Fibroblast of lung (primary cell): ENCODE measurements at regions not wholly inside any gene's neighbourhood (a gene's known extent, or its start where the extent isn't known, plus 50 kb on each side); places are given as distances from the start of the nearest gene placed in this dataset.

Experiments
- DNase-seq, 2 donors: peaks; one replicate each; pipeline versions ENCODE4 v3.0.0 to v3.0.0-alpha.2; 2010; ENCODE audit warnings: low read depth in 2 of 2
- H2AFZ ChIP-seq: 2 replicates; pipeline ENCODE4 v1.5.1; 2012; ENCODE audit warnings: low read length, control low read depth, inconsistent platforms
- H3K27ac ChIP-seq: 2 replicates; pipeline ENCODE4 v1.5.1; 2011; ENCODE audit warnings: low read length, control low read depth; ENCODE audit not compliant: insufficient read depth
- H3K27me3 ChIP-seq: 2 replicates; pipeline ENCODE4 v1.5.1; 2011; ENCODE audit warnings: mild to moderate bottlenecking, low read length; ENCODE audit not compliant: control insufficient read depth, insufficient read depth
- H3K36me3 ChIP-seq: 2 replicates; pipeline ENCODE4 v1.5.1; 2011; ENCODE audit warnings: low read length; ENCODE audit not compliant: control insufficient read depth, insufficient read depth
- H3K4me1 ChIP-seq: 2 replicates; pipeline ENCODE4 v1.5.1; 2011; ENCODE audit warnings: low read length; ENCODE audit not compliant: control insufficient read depth, insufficient read depth; ENCODE audit errors: extremely low read depth
- H3K4me2 ChIP-seq: 2 replicates; pipeline ENCODE4 v1.5.1; 2011; ENCODE audit warnings: low read length, control low read depth; ENCODE audit not compliant: insufficient read depth; ENCODE audit errors: extremely low read depth
- H3K4me3 ChIP-seq, 4 experiments: fragments of 200-600 bp in 1 of 4; sonication (generic) in 1 of 4; replicated peaks in 1 of 4; 2 replicates each; pipeline ENCODE4 v1.5.1; 2011 to 2016; ENCODE audit warnings: low read length in 4 of 4, low read depth in 3 of 4, mild to moderate bottlenecking in 3 of 4, control low read depth in 2 of 4, inconsistent platforms in 1 of 4, mixed read lengths in 1 of 4; ENCODE audit not compliant: insufficient read depth in 1 of 4; ENCODE audit errors: control extremely low read depth in 1 of 4
- H3K79me2 ChIP-seq: 2 replicates; pipeline ENCODE4 v1.5.1; 2012; ENCODE audit warnings: mild to moderate bottlenecking, low read length, inconsistent platforms; ENCODE audit not compliant: control insufficient read depth, insufficient read depth
- H3K9ac ChIP-seq: 2 replicates; pipeline ENCODE4 v1.5.1; 2011; ENCODE audit warnings: mild to moderate bottlenecking, low read length, control low read depth; ENCODE audit not compliant: insufficient read depth
- H3K9me3 ChIP-seq: 2 replicates; pipeline ENCODE4 v1.5.1; 2012; ENCODE audit warnings: low read depth, low read length; ENCODE audit not compliant: control insufficient read depth, insufficient read depth
- H4K20me1 ChIP-seq: 2 replicates; pipeline ENCODE4 v1.5.1; 2011; ENCODE audit warnings: low read length; ENCODE audit not compliant: control insufficient read depth, insufficient read depth; ENCODE audit errors: extremely low read depth
- CTCF ChIP-seq, 2 donors: IDR thresholded peaks in 1 of 2; conservative IDR thresholded peaks in 1 of 2; 1 replicate in 1 of 2; 2 replicates in 1 of 2; pipeline ENCODE4 v1.5.1; 2011 to 2012; ENCODE audit warnings: low read length in 2 of 2, control low read depth in 1 of 2, inconsistent platforms in 1 of 2, low read depth in 1 of 2, mild to moderate bottlenecking in 1 of 2
- EZH2 ChIP-seq: IDR thresholded peaks from 2 replicates; pipeline ENCODE4 v1.5.1; 2012; ENCODE audit warnings: low read length, control low read depth, mild to moderate bottlenecking; ENCODE audit errors: missing control alignments

DNA sequence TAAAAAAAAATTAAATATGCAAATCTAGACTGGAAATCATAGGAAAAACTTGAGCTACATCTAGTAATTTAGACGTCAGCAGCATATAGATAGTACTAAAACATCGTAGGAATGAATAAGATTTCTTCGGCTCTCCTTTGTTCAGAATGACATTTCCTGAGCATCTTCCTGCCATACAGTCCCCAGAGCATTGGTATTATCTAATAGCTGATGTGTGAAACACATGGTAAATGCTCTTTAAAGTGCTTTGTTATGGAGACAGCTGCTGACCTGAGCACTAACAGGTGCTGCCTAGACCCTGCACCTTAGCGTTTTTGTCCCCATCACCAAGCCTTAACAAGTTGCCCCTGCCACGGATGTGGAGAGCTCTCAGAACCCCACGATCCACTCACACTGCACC lies 692.3 kb upstream of the PIK3C3 start:
- TF ChIP-seq EZH2 (no peak), CTCF (conservative IDR thresholded peaks at IDR 0.05 in 1 of 2, IDR thresholded peaks at IDR 0.05 in 1 of 2; ENCODE audit: low read depth in 1 of 2, low read length in 2 of 2) (no peak)
- no peak overlapping the region for H2AFZ ChIP-seq
- H3K9ac ChIP-seq: no peak overlapping the region
- H4K20me1 ChIP-seq: no peaks in the 10 kb centered on the region
- H3K79me2 ChIP-seq: no peaks in the 10 kb centered on the region
- DNase-seq: no peak
- no peak overlapping the region for H3K4me3 ChIP-seq
- H3K27ac ChIP-seq: no peak overlapping the region
- no peaks in the 10 kb centered on the region for H3K9me3 ChIP-seq
- no peaks in the 10 kb centered on the region for H3K4me1 ChIP-seq
- H3K36me3 ChIP-seq: no peaks in the 10 kb centered on the region
- no peaks in the 10 kb centered on the region for H3K27me3 ChIP-seq
- no peak overlapping the region for H3K4me2 ChIP-seq

DNA sequence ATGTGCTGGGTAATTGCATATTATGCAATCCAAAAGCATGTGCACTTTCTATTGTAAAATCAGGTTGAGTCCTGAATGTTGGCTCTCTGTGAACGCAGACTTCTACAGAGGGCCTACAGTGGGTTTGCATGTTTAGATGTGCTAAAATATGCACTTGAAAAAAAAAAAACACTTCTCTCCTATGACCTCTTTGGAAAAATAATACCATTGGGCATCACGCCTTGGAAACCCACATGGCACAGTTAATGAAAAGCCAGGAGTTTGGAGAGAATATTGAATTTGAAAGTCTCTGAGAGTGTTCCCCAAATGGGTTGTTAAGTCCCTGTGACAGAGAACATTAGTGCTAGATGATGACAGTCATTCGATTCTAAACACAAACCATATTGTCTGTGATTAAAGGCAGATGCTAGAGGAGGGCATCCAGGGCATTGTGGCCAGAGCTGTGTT lies 710.4 kb upstream of the PIK3C3 start:
- TF ChIP-seq EZH2 (no peak), CTCF (conservative IDR thresholded peaks at IDR 0.05 in 1 of 2, IDR thresholded peaks at IDR 0.05 in 1 of 2; ENCODE audit: low read depth in 1 of 2, low read length in 2 of 2) (no peak)
- H3K4me1 ChIP-seq: no peaks in the 10 kb centered on the region
- no peaks in the 10 kb centered on the region for H3K36me3 ChIP-seq
- no peak overlapping the region for H3K4me2 ChIP-seq
- H3K9ac ChIP-seq: no peak overlapping the region
- no peaks in the 10 kb centered on the region for H3K79me2 ChIP-seq
- H2AFZ ChIP-seq: no peak overlapping the region
- no peaks in the 10 kb centered on the region for H3K27me3 ChIP-seq
- no peak for DNase-seq
- H3K4me3 ChIP-seq: no peak overlapping the region
- H3K9me3 ChIP-seq: no peaks in the 10 kb centered on the region
- H3K27ac ChIP-seq: no peak overlapping the region
- no peaks in the 10 kb centered on the region for H4K20me1 ChIP-seq

DNA sequence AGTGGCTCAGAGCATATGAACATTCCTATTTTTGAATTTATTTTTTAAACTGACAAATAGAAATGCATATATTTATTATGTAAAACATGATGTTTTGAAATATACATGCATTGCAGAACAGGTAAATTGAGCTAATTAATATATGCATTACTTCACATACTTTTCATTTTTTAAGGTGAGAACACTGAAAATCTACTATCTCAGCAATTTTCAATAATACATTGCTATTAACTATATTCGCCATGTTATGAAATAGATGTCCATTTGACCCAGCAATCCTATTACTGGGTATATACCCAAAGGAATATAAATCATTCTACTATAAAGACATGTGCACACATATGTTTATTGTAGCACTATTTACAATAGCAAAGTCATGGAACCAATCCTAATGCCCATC lies 717.7 kb upstream of the PIK3C3 start:
- Histone ChIP-seq H3K36me3 (no peaks in the 10 kb centered on the region), H3K27ac (no peak overlapping the region), H3K4me1 (no peaks in the 10 kb centered on the region), H2AFZ (no peak overlapping the region), H3K79me2 (no peaks in the 10 kb centered on the region), H3K9ac (no peak overlapping the region), H3K4me3 (no peak overlapping the region), H4K20me1 (no peaks in the 10 kb centered on the region), H3K4me2 (no peak overlapping the region), H3K9me3 (no peaks in the 10 kb centered on the region), H3K27me3 (no peaks in the 10 kb centered on the region)
- no peak for DNase-seq
- TF ChIP-seq EZH2 (no peak), CTCF (conservative IDR thresholded peaks at IDR 0.05 in 1 of 2, IDR thresholded peaks at IDR 0.05 in 1 of 2; ENCODE audit: low read depth in 1 of 2, low read length in 2 of 2) (no peak)
